Nephron progenitor cell (in vitro differentiated cells): ENCODE measurements at regions not wholly inside any gene's neighbourhood (a gene's known extent, or its start where the extent isn't known, plus 50 kb on each side); places are given as distances from the start of the nearest gene placed in this dataset.
A peak's percentile ranks its signal among the peaks of the same experiment; 100 is the strongest.

Source experiments
- DNase-seq: peaks from one replicate; pipeline ENCODE4 v3.0.0; 2021
- H3K27ac Mint-ChIP-seq: 2 replicates; pipeline ENCODE4 v1.8.0; 2021; ENCODE audit warnings: mild to moderate bottlenecking, moderate library complexity, mixed read lengths
- H3K27me3 Mint-ChIP-seq: 2 replicates; pipeline ENCODE4 v1.8.0; 2021; ENCODE audit warnings: mild to moderate bottlenecking, low read depth, mixed read lengths; ENCODE audit not compliant: poor library complexity
- H3K36me3 Mint-ChIP-seq: 2 replicates; pipeline ENCODE4 v1.8.0; 2021; ENCODE audit warnings: low read depth, mixed read lengths
- H3K4me1 Mint-ChIP-seq: 2 replicates; pipeline ENCODE4 v1.8.0; 2021; ENCODE audit warnings: mixed read lengths
- H3K4me3 Mint-ChIP-seq: 2 replicates; pipeline ENCODE4 v1.8.0; 2021; ENCODE audit warnings: mild to moderate bottlenecking, moderate library complexity, mixed read lengths
- H3K9me3 Mint-ChIP-seq: 2 replicates; pipeline ENCODE4 v1.8.0; 2021; ENCODE audit warnings: mild to moderate bottlenecking, moderate library complexity, mixed read lengths
- CTCF ChIP-seq: fragments of 200-600 bp; sonication (generic); IDR thresholded peaks from 2 replicates; pipeline ENCODE4 v1.5.0; 2021; ENCODE audit warnings: antibody characterized with exemption

GRCh38 chr15:31486906-31487695 lies 160.5 kb downstream of the KLF13 start:
- no peak for TF ChIP-seq CTCF
- peaks cover 33% of the 10 kb centered on the region for H3K9me3 Mint-ChIP-seq
- H3K4me3 Mint-ChIP-seq, result no peak overlapping the region
- no peak overlapping the region for H3K27ac Mint-ChIP-seq
- H3K27me3 Mint-ChIP-seq, result peaks cover 35% of the 10 kb centered on the region
- peaks cover 7% of the 10 kb centered on the region for H3K4me1 Mint-ChIP-seq
- H3K36me3 Mint-ChIP-seq, result peaks cover 27% of the 10 kb centered on the region
- no peak for DNase-seq

GRCh38 chr15:31487811-31488436 lies 161.3 kb downstream of the KLF13 start:
- Mint-ChIP-seq H3K9me3 (peaks cover 38% of the 10 kb centered on the region), H3K4me3 (no peak overlapping the region), H3K27me3 (peaks cover 27% of the 10 kb centered on the region), H3K27ac (no peak overlapping the region), H3K4me1 (peaks cover 7% of the 10 kb centered on the region), H3K36me3 (peaks cover 24% of the 10 kb centered on the region)
- no peak for DNase-seq
- no peak for TF ChIP-seq CTCF

- peaks cover 23% of the 10 kb centered on the region for H3K36me3 Mint-ChIP-seq
- no peak overlapping the region for H3K27ac Mint-ChIP-seq
- peaks cover 7% of the 10 kb centered on the region for H3K4me1 Mint-ChIP-seq
- H3K4me3 Mint-ChIP-seq, result no peak overlapping the region
- peaks cover 25% of the 10 kb centered on the region for H3K27me3 Mint-ChIP-seq
- TF ChIP-seq CTCF, result peak; percentile 74
- H3K9me3 Mint-ChIP-seq, result peaks cover 43% of the 10 kb centered on the region
- DNase-seq, result peak; percentile 46
Observed at GRCh38 chr15:31488437-31489204, 162.0 kb downstream of the KLF13 start.

- no peak for TF ChIP-seq CTCF
- DNase-seq, result no peak
- Mint-ChIP-seq H3K4me1 (peaks cover 7% of the 10 kb centered on the region), H3K27ac (no peak overlapping the region), H3K9me3 (peaks cover 47% of the 10 kb centered on the region), H3K4me3 (no peak overlapping the region), H3K27me3 (peaks cover 22% of the 10 kb centered on the region), H3K36me3 (peaks cover 21% of the 10 kb centered on the region)
Observed at GRCh38 chr15:31489281-31489680, 162.6 kb downstream of the KLF13 start.

GRCh38 chr15:31489801-31490646 lies 163.4 kb downstream of the KLF13 start:
- DNase-seq, result peak; percentile 50
- Mint-ChIP-seq H3K4me1 (peaks cover 7% of the 10 kb centered on the region), H3K9me3 (peaks cover 39% of the 10 kb centered on the region), H3K4me3 (no peak overlapping the region), H3K36me3 (peaks cover 13% of the 10 kb centered on the region), H3K27me3 (peaks cover 14% of the 10 kb centered on the region), H3K27ac (no peak overlapping the region)
- TF ChIP-seq CTCF, result peak; percentile 90
